GM03348 (cell line): ENCODE measurements at regions not wholly inside any gene's neighbourhood (a gene's known extent, or its start where the extent isn't known, plus 50 kb on each side); places are given as distances from the start of the nearest gene placed in this dataset.
"Not testable (repeated sequence)": the region's sequence is repeated elsewhere in the genome, so short reads cannot be mapped to it uniquely, and the experiment has no call there.

Experiments used
- DNase-seq: peaks from one replicate; pipeline ENCODE4 v3.0.0; 2012; ENCODE audit warnings: low spot score

DNA sequence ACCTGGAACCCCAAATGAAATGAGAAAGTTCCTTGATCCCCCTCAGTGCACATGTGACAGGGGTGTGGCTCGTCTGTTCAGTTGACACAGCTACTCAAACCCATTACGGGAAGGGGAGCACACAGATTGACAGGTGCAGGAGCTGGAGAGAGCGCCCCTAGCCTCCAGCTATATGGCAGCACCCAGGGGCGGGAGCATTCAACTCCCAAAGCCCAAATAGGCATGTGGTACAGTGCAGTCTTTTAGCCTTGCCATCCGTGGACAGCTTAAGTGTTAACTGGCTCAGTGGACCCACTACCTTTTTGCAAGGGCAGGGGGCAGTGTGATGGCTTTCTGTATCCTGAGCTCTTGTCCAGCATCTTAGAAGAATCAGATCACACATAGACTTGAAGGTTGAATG lies 1374.2 kb upstream of the ALCAM start:
- DNase-seq, result no peak

DNA sequence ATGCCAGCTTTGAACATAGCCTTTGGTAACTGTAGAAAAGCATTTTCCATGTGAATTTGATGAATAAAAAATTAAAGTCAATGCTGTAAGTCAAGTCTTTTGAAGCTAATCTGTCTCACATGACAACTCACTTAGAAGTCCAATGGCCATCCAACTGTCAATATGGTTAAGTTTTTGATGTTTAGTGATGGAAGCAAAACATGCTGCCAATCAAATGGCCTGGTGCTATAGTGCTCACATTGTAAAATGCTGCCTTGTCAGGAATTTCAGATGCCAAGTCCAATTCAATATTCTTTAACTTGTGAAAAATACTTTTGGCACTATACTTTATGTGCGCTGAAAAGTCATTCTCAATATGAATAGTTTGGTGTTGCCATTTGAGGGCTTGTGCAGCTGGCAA lies 1361.8 kb upstream of the ALCAM start:
- DNase-seq, result no peak

- no peak for DNase-seq
These were observed 1360.9 kb upstream of the ALCAM start for GRCh38 chr3:104005815-104006214.

DNA sequence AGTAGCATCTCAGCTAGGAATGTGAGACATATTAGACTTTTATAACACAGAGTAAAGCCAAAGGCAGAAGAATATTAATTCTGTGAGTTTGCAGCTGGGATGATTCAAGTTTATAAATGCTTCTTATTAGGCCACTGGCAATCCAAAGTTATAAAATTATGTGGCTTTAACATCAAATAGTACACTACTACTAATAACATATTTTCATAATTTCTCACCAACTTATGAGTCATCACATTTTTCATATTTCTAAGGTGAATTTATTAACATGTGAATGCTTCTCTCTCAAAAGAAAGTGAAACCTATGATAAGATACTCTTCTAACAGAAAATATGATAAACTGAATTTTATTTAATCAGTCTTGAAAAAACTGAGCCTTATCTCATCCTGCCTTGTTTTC lies 1348.2 kb upstream of the ALCAM start:
- DNase-seq, result no peak

DNA sequence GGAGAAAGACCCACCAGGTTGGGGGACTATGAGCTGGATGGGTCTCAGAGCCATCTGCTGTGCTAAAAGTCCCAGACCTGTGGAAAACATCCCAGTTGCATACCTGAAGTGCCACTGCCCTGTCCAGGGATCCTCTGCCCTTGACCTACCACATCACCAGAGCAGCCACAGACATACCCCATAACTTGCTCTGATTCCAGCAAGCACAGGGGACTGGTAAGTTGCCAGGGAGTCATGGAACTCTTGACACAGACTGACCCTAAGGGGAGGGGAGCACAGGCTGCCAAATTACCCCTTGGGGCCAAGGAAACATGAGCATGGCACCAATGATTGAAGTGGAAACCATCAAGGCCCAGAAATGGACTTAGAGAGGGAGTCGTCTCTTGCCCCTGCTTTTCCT lies 1335.1 kb upstream of the ALCAM start:
- DNase-seq, result no peak

- peak; percentile 13 for DNase-seq
These were observed 1334.4 kb upstream of the ALCAM start for GRCh38 chr3:104032283-104032682.

DNA sequence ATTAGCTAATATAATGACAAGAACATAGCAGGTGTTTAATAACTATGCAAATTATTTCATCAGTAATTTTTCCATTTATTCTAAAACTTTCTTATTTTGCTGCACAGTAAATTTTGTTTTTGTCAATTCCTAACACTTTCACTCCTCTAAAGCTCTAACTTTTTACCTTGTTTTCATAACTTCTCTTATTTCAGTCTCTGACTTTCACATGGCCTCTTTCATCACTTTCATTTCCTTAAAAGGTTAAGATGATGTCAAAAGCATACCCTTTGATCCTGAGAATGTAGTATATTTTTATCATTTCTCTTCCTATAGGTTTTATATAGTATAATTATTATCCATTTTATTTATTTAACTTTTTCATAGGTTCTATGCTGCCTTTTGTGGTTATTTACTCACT lies 1325.8 kb upstream of the ALCAM start:
- DNase-seq, result no peak

DNA sequence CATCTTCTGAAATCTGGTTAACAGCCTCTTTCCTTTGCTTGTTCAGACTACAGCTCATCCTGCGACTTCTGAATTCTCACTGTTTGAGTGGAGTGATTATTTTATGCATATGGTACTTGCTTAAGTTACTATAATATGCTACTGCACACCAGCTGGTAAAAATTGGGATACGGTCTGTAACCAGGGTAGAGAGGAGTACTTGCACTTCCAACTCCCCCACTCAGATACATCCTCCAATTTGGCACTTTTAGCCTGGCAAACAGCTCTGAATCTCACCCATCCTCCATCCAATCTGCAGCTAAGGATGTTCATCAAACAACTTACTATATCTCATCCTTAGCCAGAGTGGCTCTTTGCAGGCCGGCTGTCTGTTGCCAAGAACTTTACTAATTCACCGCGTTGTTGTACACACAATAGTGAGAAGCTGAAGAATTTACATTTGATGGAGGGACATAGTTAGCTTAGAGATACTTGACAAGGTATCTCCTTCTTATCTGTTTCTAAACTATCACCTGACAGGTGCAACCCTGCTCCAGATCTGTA lies 1323.6 kb upstream of the ALCAM start:
- DNase-seq, result not testable (repeated sequence)

DNA sequence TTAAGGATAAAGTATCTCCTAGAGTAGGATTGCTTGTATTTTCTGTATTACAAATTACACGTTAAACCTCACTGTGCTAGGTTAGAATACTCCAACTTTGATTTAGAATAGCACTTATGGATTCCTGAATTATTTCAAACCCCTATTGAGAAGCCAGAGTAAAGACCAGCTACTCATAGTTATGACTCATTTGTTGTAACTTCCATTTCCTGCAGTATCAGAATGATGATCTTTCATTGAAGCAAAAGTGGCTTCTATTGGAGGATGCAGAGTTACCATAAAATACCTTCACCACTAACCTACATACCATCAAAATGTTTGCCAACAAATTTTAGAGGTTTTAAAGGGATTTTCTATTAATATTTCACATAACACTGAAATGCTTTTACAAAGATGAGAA lies 1322.7 kb upstream of the ALCAM start:
- DNase-seq, result no peak

- DNase-seq, result peak; percentile 11
These were observed 1300.1 kb upstream of the ALCAM start for GRCh38 chr3:104066658-104067057.

DNA sequence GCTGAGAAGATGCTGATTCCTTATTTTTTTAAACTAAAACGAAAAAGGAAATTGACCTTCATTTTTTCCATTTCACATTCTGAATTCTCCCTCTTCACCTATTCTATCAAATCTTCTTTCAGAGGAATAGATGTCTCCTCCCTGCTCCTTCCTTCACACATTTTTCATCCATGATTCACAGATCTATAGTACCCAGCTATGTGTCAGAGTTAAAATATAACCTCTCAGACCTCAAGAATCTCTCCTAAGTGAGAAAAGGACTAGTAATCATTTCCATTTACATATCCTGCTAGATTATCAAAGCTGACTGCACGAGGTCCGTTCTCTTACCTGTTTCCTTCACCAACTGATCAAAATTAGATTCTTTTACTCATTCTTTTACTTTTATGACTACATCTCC lies 1297.6 kb upstream of the ALCAM start:
- DNase-seq, result no peak

DNA sequence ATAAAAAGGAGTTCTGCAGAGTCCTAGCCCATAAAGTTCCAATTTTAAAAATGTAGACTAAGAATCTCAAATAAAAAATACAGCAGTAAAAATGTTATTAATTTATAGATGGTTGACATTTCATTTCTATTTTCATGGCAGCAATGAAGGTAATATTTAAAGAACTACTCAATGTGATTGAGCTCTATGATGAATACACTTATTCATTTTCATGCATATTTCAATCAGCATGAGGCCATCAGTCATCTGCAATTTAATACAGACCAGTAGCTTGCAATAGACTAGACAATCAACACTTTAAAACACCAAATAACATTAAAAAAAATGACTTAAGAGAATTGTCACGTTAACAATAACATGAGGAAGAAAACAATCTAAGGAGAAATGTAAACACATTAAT lies 1295.8 kb upstream of the ALCAM start:
- DNase-seq, result no peak

- DNase-seq, result no peak
These were observed 1286.6 kb upstream of the ALCAM start for GRCh38 chr3:104080088-104080626.

GRCh38 chr3:104088738-104089137 lies 1278.0 kb upstream of the ALCAM start:
- DNase-seq, result no peak

DNA sequence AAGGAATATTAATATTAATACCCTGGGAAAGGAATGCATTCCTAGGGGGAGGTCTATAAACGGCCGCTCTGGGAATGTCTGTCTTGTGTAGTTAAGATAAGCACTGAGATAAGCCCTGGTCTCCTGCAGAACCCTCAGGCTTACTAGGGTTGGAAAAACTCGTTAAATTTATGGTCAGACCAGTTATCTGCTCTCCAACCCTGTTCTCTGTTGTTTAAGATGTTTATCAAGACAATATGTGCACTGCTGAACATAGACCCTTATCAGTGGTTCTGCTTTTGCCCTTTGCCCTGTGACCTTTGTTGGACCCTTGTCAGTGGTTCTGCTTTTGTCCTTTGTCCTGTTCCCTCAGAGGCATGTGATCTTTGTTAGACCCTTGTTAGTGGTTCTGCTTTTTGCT lies 1276.7 kb upstream of the ALCAM start:
- not testable (repeated sequence) for DNase-seq

DNA sequence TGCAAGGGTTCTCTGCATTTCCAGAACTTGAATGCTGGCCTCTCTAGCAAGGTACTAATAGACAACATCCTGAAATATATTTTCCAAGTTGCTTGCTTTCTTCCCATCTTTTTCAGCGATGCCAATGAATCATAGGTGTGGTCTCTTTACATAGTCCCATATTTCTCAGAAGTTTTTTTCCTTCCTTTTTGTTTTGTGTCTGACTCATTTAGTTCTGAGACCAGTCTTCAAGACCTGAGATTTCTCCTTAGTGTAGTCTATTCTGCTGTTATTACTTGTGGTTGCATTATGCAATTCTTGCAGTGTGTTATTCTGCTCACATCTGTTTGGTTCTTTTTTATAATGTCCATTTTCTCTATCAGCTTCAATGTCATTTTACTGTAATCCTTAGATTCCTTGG lies 1265.0 kb upstream of the ALCAM start:
- no peak for DNase-seq

DNA sequence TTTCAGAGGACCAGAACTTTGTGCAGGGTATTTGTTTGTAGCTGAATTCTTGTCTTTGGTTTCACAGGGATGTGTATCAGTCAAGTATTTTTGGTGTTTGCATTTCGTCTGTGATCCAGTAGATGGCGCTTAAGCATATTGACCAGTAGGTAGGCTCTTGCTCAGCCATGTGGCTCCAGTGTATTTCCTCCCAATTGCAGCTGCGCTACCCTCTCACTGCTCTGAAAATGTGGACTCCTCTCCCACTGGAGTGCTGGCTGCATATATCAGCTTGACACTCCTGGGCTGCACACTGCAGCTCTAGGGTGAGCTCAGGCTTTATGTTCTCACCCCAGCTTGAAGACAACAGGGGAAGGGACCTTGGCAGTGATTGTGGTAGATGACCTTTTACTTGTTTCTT lies 1264.3 kb upstream of the ALCAM start:
- DNase-seq, result peak; percentile 58

DNA sequence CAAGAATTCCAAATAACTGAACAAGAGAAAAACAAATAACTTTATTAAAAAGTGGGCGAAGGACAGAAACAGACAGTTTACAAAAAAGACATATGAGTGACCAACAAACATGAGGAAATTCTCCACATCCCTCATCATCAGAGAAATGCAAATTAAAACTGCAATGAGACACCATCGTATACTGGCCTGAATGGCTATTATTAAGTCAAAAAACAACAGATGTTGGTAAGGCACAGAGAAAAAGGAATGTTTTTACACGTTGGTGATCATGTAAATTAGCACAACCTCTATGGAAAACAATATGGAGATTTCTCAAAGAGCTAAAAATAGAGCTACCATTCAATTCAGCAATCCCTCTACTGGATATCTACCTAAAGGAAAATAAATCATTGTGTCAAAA lies 1260.4 kb upstream of the ALCAM start:
- no peak for DNase-seq

DNA sequence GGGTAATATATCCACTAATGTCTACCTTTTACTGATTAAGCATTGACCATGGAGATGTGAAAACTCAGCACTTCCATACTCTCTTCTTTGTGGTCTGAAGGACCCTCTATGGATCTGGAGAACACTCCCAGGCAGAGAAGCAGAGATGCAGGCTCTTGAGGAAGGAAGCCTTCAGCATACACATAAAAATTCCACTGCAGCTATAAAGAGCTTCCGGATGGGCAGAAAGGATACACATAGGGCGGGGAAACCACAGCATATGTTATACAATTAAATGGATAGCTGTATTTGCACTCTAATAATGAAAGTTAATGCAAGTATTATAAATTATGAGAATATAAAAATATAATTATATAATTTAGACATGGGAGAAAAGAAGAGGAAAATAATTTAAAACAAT lies 1258.2 kb upstream of the ALCAM start:
- DNase-seq, result no peak

DNA sequence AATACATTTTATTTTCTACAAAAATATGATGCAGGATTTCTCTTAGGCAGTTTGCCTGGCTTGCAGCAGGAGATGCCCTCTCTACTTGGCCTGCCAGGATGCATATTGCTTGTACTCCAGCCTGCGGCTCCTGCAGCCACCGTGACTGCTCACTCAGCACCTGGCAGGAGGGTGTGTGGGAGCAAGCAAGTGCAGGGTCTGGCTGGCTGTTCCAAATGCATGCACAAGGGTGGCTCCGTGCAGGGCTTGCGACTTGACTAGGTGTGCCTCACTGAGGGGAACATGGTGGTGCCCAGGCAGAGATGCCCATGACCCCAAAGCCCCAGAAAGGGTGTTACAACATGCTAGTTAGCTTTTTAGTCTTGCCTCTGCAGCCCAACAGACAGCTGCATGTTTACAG lies 1240.2 kb upstream of the ALCAM start:
- DNase-seq, result no peak

DNA sequence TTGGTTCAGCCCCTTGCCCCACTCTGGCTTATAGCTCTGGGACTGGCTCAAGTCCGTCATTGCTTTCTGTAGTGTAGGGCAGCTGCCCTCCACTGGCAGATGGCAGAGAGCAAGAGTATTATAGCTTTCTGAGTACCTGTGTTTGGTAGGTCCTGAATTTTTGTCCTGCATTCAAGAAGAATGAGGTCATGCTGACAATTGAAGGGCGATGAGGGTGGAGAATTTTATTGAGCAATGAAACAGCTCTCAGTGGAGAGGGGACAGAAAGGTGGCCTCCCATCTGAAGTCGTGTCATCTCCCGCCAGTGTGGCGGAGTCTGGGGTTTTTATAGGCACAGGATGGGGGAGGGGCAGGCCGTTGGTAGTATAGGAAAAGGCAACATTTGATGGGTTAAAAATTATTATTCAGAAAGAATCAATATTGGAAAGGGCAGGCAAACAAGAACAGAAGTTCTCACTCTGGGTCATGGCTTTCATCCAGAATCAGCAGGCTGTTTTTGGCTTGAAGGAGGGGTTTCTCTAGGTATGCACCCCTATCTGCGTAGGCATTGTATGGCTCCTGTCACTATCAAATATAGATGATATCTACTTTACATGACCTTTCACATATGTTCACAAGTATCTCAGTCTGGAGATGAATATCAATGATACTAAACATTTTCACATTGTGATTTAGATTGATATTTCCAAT lies 1239.7 kb upstream of the ALCAM start:
- DNase-seq, result no peak

GRCh38 chr3:104127830-104128229 lies 1238.9 kb upstream of the ALCAM start:
- no peak for DNase-seq

DNA sequence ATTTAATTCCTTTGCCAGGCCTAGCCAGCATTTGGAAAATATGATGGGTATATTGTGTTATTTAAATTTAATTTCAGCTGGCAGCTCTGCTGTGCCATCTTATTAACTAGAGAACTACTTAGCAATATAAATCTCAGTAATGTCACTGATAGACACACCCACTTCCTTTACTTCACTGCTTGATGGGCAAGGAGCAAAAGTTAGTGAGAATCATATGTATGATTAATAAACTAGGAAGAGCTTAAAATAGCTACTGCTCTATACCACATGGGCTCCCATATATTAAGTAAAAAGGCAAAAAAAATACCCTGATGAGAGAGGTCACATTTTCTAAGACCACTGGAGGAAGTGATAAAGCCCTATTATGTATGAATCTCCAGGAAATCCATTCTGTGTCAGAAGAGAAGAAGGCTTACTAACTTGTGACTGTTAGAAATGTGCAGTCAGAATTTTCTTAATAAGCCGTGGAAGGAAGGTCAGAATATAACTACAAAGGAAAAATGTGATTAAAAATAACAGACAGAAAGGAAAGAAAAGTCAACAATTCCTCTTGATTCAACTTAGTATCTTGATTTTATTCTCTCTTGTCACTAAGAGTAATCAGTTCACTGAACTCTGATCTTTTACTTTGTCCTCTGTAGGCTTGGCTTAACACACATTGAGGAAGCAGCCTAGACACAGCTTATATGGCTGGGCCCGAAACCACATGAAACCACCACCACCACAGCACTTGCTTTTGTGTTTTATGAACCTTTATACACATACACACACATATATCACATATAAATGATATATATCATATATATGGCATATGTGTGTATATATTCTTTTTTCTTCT lies 1233.9 kb upstream of the ALCAM start:
- DNase-seq, result peak; percentile 12
